HUES48 (cell line): ENCODE measurements at regions not wholly inside any gene's neighbourhood (a gene's known extent, or its start where the extent isn't known, plus 50 kb on each side); places are given as distances from the start of the nearest gene placed in this dataset.

Experiments
- H3K27ac ChIP-seq: one replicate; pipeline ENCODE4 v1.7.0; 2013; ENCODE audit warnings: low read depth, low read length, inconsistent platforms
- H3K27me3 ChIP-seq: 2 replicates; pipeline ENCODE4 v1.6.1; 2013; ENCODE audit warnings: mild to moderate bottlenecking, low read length; ENCODE audit not compliant: control insufficient read depth, insufficient read depth
- H3K36me3 ChIP-seq: 2 replicates; pipeline ENCODE4 v1.6.1; 2013; ENCODE audit warnings: low read length; ENCODE audit not compliant: control insufficient read depth, insufficient read depth
- H3K4me1 ChIP-seq: 2 replicates; pipeline ENCODE4 v1.6.1; 2013; ENCODE audit warnings: mild to moderate bottlenecking, low read length; ENCODE audit not compliant: control insufficient read depth, insufficient read depth
- H3K4me3 ChIP-seq: 2 replicates; pipeline ENCODE4 v1.5.1; 2013; ENCODE audit warnings: mild to moderate bottlenecking, low read depth, low read length
- H3K9ac ChIP-seq: 2 replicates; pipeline ENCODE4 v1.6.1; 2013; ENCODE audit warnings: mild to moderate bottlenecking, low read depth, low read length, moderate library complexity
- H3K9me3 ChIP-seq: 2 replicates; pipeline ENCODE4 v1.6.1; 2013; ENCODE audit warnings: low read length; ENCODE audit not compliant: control insufficient read depth, insufficient read depth

DNA sequence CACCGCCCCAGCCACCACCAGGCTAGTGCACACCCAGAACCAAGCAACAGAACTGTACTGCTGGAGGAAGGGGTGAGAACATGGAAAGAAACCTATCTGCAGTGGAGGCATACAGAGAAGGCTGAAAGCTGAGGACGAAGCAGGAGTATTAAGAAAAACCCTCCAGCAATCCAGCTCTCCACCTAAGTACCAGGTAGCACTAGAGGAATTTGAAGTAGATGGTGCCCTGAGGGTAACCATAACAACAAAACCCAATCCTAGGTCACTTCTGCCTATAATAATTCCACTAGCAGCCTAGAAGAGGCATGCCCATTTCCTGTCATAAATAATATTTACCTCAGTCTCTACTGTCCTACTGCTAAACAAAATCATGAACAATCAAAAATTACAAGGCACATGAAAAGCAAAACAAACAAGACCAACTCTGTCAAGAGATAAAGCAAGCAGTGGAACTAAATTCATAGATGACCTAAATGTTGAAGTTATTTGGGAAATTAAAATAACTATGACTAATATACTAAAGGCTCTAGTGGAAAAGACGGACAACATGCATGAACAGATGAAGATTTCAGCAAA, 51.1 kb downstream of the HYCC1 start:
- no peak overlapping the region for H3K9ac ChIP-seq
- no peak overlapping the region for H3K4me3 ChIP-seq
- H3K27me3 ChIP-seq: no peaks in the 10 kb centered on the region
- peaks cover 51% of the 10 kb centered on the region for H3K36me3 ChIP-seq
- H3K27ac ChIP-seq: no peak overlapping the region
- no peaks in the 10 kb centered on the region for H3K4me1 ChIP-seq
- H3K9me3 ChIP-seq: no peaks in the 10 kb centered on the region

DNA sequence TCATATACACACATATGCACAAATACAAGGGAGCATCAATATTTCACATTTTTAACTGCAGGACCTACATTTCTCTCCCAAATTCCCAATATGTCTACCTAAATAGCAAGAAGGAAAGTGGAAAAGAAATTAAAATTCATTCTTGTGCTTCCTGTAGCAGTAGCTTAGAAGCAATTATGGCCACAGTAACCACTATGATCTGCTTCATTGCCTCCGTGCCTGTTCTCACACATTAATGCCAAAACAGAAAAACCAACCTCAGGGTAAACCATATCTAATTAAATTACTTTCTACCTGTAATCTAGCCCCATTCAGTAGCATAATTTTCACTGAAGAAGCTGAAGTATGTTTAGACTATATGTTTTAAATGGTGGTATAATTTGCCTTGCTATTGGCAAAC, 55.2 kb downstream of the HYCC1 start:
- no peaks in the 10 kb centered on the region for H3K9me3 ChIP-seq
- H3K4me1 ChIP-seq: no peaks in the 10 kb centered on the region
- H3K36me3 ChIP-seq: peaks cover 50% of the 10 kb centered on the region
- no peaks in the 10 kb centered on the region for H3K27me3 ChIP-seq
- H3K4me3 ChIP-seq: no peak overlapping the region
- no peak overlapping the region for H3K9ac ChIP-seq
- H3K27ac ChIP-seq: no peak overlapping the region

DNA sequence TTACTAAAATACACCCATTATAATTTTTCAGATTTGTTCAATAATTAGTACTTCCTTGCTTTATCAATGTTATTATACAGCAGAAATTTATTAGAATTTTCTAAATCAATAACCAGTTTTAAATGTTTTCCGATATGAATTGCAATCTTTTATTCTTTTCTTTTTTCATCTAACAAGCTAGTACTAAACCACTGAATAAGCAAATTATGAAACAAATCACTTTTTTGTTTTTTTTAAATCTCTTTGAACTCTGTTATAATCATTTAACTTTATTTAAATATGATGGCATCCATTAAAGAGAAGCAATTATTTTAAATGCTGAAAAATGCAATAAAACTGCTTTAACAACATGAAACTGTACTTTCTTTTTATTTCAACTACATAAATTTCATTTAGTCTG, 59.7 kb downstream of the HYCC1 start:
- Histone ChIP-seq H3K9ac (no peak overlapping the region), H3K36me3 (peaks cover 22% of the 10 kb centered on the region), H3K27me3 (no peaks in the 10 kb centered on the region), H3K4me1 (peaks cover 43% of the 10 kb centered on the region), H3K4me3 (no peak overlapping the region), H3K9me3 (no peaks in the 10 kb centered on the region), H3K27ac (peak overlapping the region; percentile 66)

DNA sequence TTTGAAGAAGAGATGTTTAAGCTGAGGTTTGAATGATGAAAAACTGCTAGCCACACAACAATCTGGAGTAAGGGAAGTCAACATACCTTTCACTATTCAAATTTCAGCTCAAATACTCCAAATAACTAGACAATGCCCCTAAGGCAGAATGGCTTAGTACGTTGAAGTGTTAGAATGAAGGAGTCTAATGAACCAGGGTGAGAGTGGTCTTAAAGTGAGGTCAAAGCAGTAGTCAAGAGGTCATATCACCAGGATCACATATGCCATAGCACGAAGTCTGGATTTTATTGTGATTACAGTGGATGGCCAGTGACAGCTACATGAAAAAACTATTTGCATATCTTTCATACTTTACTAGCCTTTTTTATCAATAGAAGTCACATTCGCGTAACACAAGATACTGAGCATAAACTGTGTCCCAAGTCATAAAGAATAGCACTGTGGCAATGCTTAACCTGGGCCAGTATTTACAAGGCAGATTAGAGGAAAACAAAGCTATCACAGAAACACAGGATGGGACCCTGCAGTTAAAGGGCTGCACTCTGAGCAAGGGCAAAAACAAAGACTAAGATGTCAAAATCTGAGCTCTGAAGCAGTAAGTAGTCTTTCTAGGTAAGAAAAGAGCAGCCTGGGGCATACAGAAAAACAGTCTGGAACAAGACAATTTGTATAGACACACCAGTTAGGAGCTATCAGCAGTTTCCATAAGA, 61.5 kb downstream of the HYCC1 start:
- Histone ChIP-seq H3K4me1 (peaks cover 51% of the 10 kb centered on the region), H3K9me3 (no peaks in the 10 kb centered on the region), H3K9ac (no peak overlapping the region), H3K27ac (peak overlapping the region; percentile 66), H3K27me3 (no peaks in the 10 kb centered on the region), H3K36me3 (peaks cover 7% of the 10 kb centered on the region; the same call in 1 of the 2 replicates), H3K4me3 (no peak overlapping the region)

DNA sequence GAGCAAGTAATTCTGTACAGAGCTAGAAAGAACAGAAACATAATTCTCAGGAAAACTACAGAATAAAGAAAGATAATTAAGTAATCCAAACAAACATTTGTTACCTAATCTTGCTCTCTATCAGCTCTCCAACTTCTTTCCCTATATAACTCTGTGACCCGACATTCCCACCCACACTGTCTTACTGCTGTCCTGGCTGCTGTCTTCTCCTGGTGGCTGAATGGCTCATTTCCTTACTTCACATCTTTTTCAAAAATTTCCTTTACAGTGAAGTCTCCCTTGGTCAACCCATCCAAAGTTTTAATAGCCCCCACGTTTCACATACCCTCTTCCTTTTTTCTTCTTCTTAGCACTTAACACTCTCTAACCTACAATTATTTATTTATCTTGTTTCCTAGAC, 64.0 kb downstream of the HYCC1 start:
- H3K4me1 ChIP-seq: peaks cover 51% of the 10 kb centered on the region
- H3K9me3 ChIP-seq: no peaks in the 10 kb centered on the region
- H3K36me3 ChIP-seq: peaks cover 18% of the 10 kb centered on the region
- H3K27me3 ChIP-seq: no peaks in the 10 kb centered on the region
- no peak overlapping the region for H3K4me3 ChIP-seq
- H3K27ac ChIP-seq: peak overlapping the region; percentile 36
- no peak overlapping the region for H3K9ac ChIP-seq

DNA sequence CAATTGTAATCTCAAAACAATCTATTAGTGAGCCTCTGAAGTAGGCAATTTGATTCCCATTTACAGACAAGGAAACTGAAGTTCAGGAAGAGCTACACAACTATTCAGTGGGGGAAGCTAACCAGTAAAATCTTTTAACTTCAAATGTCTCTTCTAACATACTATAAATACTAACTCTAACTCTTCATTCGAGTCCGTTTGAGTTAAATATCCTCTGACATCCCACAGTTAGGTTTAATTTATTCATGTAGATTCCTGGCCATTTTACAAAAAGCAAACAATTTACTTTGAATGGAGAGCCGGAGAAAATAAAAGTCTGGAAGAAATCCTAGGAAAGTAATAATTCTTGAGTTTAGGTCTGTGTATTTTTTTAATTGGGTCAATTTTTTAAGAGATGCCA, 64.7 kb downstream of the HYCC1 start:
- Histone ChIP-seq H3K27me3 (no peaks in the 10 kb centered on the region), H3K4me1 (peaks cover 51% of the 10 kb centered on the region), H3K27ac (no peak overlapping the region), H3K9me3 (no peaks in the 10 kb centered on the region), H3K36me3 (peaks cover 22% of the 10 kb centered on the region), H3K9ac (no peak overlapping the region), H3K4me3 (no peak overlapping the region)

DNA sequence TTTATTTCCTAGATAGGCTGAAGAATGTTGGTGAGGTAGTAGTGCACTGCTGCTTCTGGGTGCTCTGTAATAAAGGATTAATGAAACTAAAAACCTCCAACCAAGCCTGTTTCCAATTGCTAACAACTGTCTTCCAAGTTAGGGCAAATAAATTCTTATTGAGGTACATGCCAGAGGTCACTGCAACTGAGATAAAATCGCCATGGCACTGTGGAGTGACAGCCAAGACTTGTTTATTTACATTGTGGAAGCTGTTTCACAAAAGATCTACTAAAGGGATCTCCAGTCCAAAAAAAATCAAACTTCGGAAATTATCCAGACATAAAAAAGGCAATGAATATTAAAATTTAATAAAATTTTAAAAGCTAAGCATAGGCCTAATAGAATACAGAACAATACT, 65.2 kb downstream of the HYCC1 start:
- peaks cover 53% of the 10 kb centered on the region for H3K4me1 ChIP-seq
- H3K9ac ChIP-seq: no peak overlapping the region
- peaks cover 22% of the 10 kb centered on the region for H3K36me3 ChIP-seq
- no peak overlapping the region for H3K4me3 ChIP-seq
- H3K9me3 ChIP-seq: no peaks in the 10 kb centered on the region
- H3K27ac ChIP-seq: peak overlapping the region; percentile 0
- no peaks in the 10 kb centered on the region for H3K27me3 ChIP-seq

DNA sequence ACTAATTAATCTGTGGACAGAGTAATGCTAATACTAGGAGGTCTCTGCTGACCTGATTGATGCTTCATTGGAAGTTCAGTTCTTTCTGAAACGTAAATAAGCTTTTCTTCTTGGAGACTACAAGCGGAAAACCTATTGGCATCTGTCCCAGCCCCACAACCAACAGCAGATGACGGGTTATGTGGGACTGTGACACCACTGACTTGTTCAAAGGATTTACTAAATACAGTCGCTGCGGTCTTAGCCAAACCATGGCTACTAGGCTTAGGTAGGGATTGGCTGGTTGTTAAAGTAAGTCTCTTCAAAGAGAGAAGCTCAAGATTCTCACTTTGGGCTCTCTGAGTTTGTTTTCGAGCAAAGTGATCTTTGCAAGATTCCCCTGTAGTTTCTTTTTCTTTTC, 68.3 kb downstream of the HYCC1 start:
- no peak overlapping the region for H3K9ac ChIP-seq
- H3K27ac ChIP-seq: no peak overlapping the region
- no peak overlapping the region for H3K4me3 ChIP-seq
- H3K4me1 ChIP-seq: peaks cover 47% of the 10 kb centered on the region
- H3K9me3 ChIP-seq: no peaks in the 10 kb centered on the region
- H3K36me3 ChIP-seq: peaks cover 28% of the 10 kb centered on the region
- H3K27me3 ChIP-seq: no peaks in the 10 kb centered on the region

DNA sequence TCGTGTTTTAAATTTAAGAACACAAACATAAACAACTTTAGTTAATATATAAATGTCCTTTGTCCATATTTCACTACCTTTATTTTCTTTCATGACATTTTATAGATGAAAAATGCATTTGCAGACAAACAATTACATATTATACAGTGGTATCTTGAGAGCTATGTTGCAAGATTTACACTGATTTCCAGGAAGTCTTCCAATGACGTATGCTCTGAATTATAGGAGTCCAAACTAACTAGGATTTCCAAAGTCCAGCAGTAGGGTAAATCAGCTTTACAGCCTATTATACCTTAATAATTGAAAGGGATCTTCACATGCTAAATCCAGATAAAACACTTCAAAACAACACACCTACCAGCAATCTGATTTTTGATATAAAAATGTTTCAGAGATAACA, 69.4 kb downstream of the HYCC1 start:
- no peak overlapping the region for H3K4me3 ChIP-seq
- H3K36me3 ChIP-seq: peaks cover 29% of the 10 kb centered on the region
- no peaks in the 10 kb centered on the region for H3K9me3 ChIP-seq
- H3K9ac ChIP-seq: no peak overlapping the region
- no peak overlapping the region for H3K27ac ChIP-seq
- H3K4me1 ChIP-seq: peaks cover 36% of the 10 kb centered on the region
- no peaks in the 10 kb centered on the region for H3K27me3 ChIP-seq

DNA sequence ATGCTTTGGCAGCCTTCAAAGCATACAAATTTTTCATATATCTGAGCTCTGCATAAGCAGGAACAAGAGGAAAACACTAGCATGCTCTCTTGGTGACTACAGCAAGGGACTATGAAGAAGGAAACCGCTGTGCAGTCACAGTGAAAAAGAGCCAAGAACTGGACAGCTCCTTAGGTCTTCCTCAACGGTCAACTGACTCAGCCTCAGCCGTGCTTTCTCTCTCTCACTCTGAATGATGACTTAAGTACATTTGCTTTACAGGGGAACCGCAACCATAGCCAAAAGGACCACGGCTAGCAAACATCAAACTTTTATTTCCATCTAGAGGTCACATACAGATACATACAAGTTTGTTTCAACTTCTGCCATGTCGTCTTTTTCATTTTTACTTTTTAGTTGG, 69.9 kb downstream of the HYCC1 start:
- Histone ChIP-seq H3K36me3 (peaks cover 29% of the 10 kb centered on the region), H3K27ac (no peak overlapping the region), H3K4me3 (no peak overlapping the region), H3K9ac (no peak overlapping the region), H3K4me1 (peaks cover 31% of the 10 kb centered on the region), H3K27me3 (no peaks in the 10 kb centered on the region), H3K9me3 (no peaks in the 10 kb centered on the region)

DNA sequence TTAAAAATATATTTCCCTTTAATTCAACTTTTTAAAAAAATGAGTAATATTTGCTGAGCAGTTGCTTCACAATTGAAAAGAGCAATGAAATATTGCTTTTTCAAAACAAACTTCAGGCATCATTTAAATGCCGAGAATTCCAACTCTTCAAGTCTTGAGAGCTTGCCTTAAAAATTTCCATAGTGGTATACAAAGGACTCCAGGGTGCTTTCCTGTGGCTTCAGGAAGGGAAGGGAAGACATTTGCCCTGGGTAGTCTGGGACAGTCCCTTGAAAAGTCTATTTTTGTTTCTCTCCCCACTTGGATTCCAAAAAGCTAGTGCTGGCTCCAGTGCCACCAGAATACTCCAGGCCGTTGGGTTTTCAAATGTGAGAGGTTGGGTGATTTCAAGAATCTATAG, 71.7 kb downstream of the HYCC1 start:
- peaks cover 38% of the 10 kb centered on the region for H3K4me1 ChIP-seq
- no peaks in the 10 kb centered on the region for H3K9me3 ChIP-seq
- H3K36me3 ChIP-seq: peaks cover 29% of the 10 kb centered on the region
- no peaks in the 10 kb centered on the region for H3K27me3 ChIP-seq
- H3K9ac ChIP-seq: 0 out of 2 replicates have a peak overlapping the region, but pooled peaks have one; percentile 16
- peak overlapping the region; percentile 28; the same call in 1 of the 2 replicates for H3K4me3 ChIP-seq
- peak overlapping the region; percentile 72 for H3K27ac ChIP-seq
